Retina (tissue), 1 donor: ENCODE measurements at regions not wholly inside any gene's neighbourhood (a gene's known extent, or its start where the extent isn't known, plus 50 kb on each side); places are given as distances from the start of the nearest gene placed in this dataset.
"Not testable (repeated sequence)": the region's sequence is repeated elsewhere in the genome, so short reads cannot be mapped to it uniquely, and the experiment has no call there.

ENCODE experiments used
- DNase-seq: peaks from one replicate; pipeline ENCODE4 v3.0.0-alpha.2; 2016

GRCh38 chr13:38415233-38415632 lies 65.6 kb downstream of the UFM1 start:
- no peak for DNase-seq

GRCh38 chr13:38417241-38417640 lies 67.6 kb downstream of the UFM1 start:
- no peak for DNase-seq

- DNase-seq = no peak
Observed at GRCh38 chr13:38417727-38418126, 68.1 kb downstream of the UFM1 start.

- no peak for DNase-seq
Observed at GRCh38 chr13:38418286-38418685, 68.6 kb downstream of the UFM1 start.

GRCh38 chr13:38419312-38419873 lies 69.7 kb downstream of the UFM1 start:
- no peak for DNase-seq

GRCh38 chr13:38421590-38422560 lies 72.2 kb downstream of the UFM1 start:
- DNase-seq = no peak

GRCh38 chr13:38429916-38430315 lies 80.3 kb downstream of the UFM1 start:
- DNase-seq = no peak

- no peak for DNase-seq
Observed at GRCh38 chr13:38430796-38431195, 81.1 kb downstream of the UFM1 start.

- no peak for DNase-seq
Observed at GRCh38 chr13:38440666-38441065, 91.0 kb downstream of the UFM1 start.

- no peak for DNase-seq
Observed at GRCh38 chr13:38444904-38445303, 95.3 kb downstream of the UFM1 start.

GRCh38 chr13:38452656-38453055 lies 103.0 kb downstream of the UFM1 start:
- no peak for DNase-seq

GRCh38 chr13:38462605-38463004 lies 113.0 kb downstream of the UFM1 start:
- DNase-seq = no peak

- DNase-seq = no peak
Observed at GRCh38 chr13:38463048-38463447, 113.4 kb downstream of the UFM1 start.

- DNase-seq = not testable (repeated sequence)
Observed at GRCh38 chr13:38472411-38472810, 122.8 kb downstream of the UFM1 start.

GRCh38 chr13:38473305-38473704 lies 123.7 kb downstream of the UFM1 start:
- DNase-seq = no peak

GRCh38 chr13:38477676-38478075 lies 128.0 kb downstream of the UFM1 start:
- DNase-seq = no peak

GRCh38 chr13:38483623-38484022 lies 134.0 kb downstream of the UFM1 start:
- no peak for DNase-seq

GRCh38 chr13:38490657-38491056 lies 141.0 kb downstream of the UFM1 start:
- no peak for DNase-seq

- DNase-seq = no peak
Observed at GRCh38 chr13:38494445-38494844, 144.8 kb downstream of the UFM1 start.

GRCh38 chr13:38496917-38497316 lies 147.3 kb downstream of the UFM1 start:
- no peak for DNase-seq

GRCh38 chr13:38498271-38498670 lies 148.6 kb downstream of the UFM1 start:
- DNase-seq = no peak

GRCh38 chr13:38514575-38514974 lies 164.9 kb downstream of the UFM1 start:
- DNase-seq = no peak

GRCh38 chr13:38518328-38518727 lies 168.5 kb upstream of the FREM2 start:
- no peak for DNase-seq

- DNase-seq = no peak
Observed at GRCh38 chr13:38519229-38519911, 167.5 kb upstream of the FREM2 start.
